ENCODE measurements at regions not wholly inside any gene's neighbourhood (a gene's known extent, or its start where the extent isn't known, plus 50 kb on each side); places are given as distances from the start of the nearest gene placed in this dataset.
"Not testable (repeated sequence)": the region's sequence is repeated elsewhere in the genome, so short reads cannot be mapped to it uniquely, and the experiment has no call there.

DNA sequence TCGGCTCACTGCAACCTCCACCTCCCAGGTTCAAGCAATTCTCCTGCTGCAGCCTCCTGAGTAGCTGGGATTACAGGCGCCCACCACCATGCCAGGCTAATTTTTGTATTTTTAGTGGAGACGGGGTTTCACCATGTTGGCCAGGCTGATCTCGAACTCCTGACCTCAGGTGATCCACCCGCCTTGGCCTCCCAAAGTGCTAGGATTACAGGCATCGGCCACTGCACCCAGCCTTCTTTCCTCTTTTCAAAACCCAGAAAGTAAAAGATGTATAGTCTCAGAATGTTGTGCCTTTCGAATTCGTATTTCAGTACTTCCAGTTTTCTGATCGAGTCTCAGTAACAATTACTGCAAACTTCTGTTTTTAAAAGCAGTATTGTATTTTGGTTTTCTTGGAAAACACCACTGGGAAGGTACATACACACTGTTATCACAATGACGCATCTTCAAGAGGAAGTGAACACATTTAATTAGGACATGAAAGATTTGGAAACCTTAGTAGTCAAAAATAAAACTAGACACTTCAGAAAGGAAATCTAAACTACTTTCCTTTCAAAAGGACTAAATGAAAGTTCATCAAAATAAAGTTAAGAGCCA, 123.9 kb upstream of the TNFSF4 start:
- TF ChIP-seq, protein P1, sequence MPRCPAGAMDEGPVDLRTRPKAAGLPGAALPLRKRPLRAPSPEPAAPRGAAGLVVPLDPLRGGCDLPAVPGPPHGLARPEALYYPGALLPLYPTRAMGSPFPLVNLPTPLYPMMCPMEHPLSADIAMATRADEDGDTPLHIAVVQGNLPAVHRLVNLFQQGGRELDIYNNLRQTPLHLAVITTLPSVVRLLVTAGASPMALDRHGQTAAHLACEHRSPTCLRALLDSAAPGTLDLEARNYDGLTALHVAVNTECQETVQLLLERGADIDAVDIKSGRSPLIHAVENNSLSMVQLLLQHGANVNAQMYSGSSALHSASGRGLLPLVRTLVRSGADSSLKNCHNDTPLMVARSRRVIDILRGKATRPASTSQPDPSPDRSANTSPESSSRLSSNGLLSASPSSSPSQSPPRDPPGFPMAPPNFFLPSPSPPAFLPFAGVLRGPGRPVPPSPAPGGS (IDR thresholded peaks at IDR 0.05): not testable (repeated sequence)
- not testable (repeated sequence) for TF ChIP-seq ZC3H11A (IDR thresholded peaks at IDR 0.05); HOXA7 (CRISPR knock-in tag; IDR thresholded peaks at IDR 0.05); POLR2A (IDR thresholded peaks at IDR 0.05; ENCODE audit: low read length); GATA3 (IDR thresholded peaks at IDR 0.05; ENCODE audit: borderline replicate concordance); RARB (CRISPR knock-in tag; IDR thresholded peaks at IDR 0.05); SMC3 (IDR thresholded peaks at IDR 0.05); MAZ (IDR thresholded peaks at IDR 0.05; ENCODE audit: borderline replicate concordance, low read depth, low read length); ZSCAN20 (CRISPR knock-in tag; IDR thresholded peaks at IDR 0.05); HOXB13 (CRISPR knock-in tag; IDR thresholded peaks at IDR 0.05; ENCODE audit: low read depth); JUN (IDR thresholded peaks at IDR 0.05)
- TF ChIP-seq, protein P2, sequence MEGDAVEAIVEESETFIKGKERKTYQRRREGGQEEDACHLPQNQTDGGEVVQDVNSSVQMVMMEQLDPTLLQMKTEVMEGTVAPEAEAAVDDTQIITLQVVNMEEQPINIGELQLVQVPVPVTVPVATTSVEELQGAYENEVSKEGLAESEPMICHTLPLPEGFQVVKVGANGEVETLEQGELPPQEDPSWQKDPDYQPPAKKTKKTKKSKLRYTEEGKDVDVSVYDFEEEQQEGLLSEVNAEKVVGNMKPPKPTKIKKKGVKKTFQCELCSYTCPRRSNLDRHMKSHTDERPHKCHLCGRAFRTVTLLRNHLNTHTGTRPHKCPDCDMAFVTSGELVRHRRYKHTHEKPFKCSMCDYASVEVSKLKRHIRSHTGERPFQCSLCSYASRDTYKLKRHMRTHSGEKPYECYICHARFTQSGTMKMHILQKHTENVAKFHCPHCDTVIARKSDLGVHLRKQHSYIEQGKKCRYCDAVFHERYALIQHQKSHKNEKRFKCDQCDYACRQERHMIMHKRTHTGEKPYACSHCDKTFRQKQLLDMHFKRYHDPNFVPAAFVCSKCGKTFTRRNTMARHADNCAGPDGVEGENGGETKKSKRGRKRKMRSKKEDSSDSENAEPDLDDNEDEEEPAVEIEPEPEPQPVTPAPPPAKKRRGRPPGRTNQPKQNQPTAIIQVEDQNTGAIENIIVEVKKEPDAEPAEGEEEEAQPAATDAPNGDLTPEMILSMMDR (IDR thresholded peaks at IDR 0.05): not testable (repeated sequence)
- TF ChIP-seq, protein P3, sequence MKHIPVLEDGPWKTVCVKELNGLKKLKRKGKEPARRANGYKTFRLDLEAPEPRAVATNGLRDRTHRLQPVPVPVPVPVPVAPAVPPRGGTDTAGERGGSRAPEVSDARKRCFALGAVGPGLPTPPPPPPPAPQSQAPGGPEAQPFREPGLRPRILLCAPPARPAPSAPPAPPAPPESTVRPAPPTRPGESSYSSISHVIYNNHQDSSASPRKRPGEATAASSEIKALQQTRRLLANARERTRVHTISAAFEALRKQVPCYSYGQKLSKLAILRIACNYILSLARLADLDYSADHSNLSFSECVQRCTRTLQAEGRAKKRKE (CRISPR knock-in tag; IDR thresholded peaks at IDR 0.05; ENCODE audit: low read depth): not testable (repeated sequence)
- TF ChIP-seq, protein P4, sequence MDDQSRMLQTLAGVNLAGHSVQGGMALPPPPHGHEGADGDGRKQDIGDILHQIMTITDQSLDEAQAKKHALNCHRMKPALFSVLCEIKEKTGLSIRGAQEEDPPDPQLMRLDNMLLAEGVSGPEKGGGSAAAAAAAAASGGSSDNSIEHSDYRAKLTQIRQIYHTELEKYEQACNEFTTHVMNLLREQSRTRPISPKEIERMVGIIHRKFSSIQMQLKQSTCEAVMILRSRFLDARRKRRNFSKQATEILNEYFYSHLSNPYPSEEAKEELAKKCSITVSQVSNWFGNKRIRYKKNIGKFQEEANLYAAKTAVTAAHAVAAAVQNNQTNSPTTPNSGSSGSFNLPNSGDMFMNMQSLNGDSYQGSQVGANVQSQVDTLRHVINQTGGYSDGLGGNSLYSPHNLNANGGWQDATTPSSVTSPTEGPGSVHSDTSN (IDR thresholded peaks at IDR 0.05): not testable (repeated sequence)
